ENCODE measurements at regions not wholly inside any gene's neighbourhood (a gene's known extent, or its start where the extent isn't known, plus 50 kb on each side); places are given as distances from the start of the nearest gene placed in this dataset.

- Histone ChIP-seq H3K9me3 (no peaks in the 10 kb centered on the region), H3K27me3 (replicated peaks in 1 of 2; ENCODE audit: control insufficient read depth in 2 of 2, extremely low read depth in 1 of 2, insufficient read depth in 2 of 2, low read length in 1 of 2) (no peaks in the 10 kb centered on the region), H3K36me3 (ENCODE audit: control insufficient read depth in 2 of 2, extremely low read depth in 1 of 2, insufficient read depth in 1 of 2, low read length in 1 of 2) (no peaks in the 10 kb centered on the region), H3K4me1 (ENCODE audit: control insufficient read depth in 1 of 2, extremely low read depth in 1 of 2, insufficient read depth in 2 of 2, low read length in 2 of 2) (peaks cover 0 to 8% of the 10 kb centered on the region in 2 experiments), H3K4me3 (ENCODE audit: control insufficient read depth in 1 of 2, extremely low read depth in 1 of 2, low read length in 1 of 2) (no peak overlapping the region), H3K27ac (ENCODE audit: low read length) (no peak overlapping the region)
- ATAC-seq (replicated peaks in 1 of 4) (peak in 2 of 4 experiments; percentile 29 to 45), DNase-seq (no peak)
- peaks cover 28 to 36% (median 32%) of the 10 kb centered on the region in 3 donors for H3K4me1 Mint-ChIP-seq
- H3K36me3 Mint-ChIP-seq, result no peaks in the 10 kb centered on the region
- no peaks in the 10 kb centered on the region for H3K9me3 Mint-ChIP-seq
- POLR2A ChIA-PET, result no interaction called here
- H3K4me3 Mint-ChIP-seq, result no peak overlapping the region
- 82% methylated on average over 1 of the region's 8 CpGs for WGBS (ENCODE audit: insufficient coverage)
- CTCF ChIA-PET, result no interaction called here
- H3K27ac Mint-ChIP-seq, result no peak overlapping the region
- H3K27me3 Mint-ChIP-seq, result no peaks in the 10 kb centered on the region
These were observed 110.6 kb upstream of the ATP1A1 start for GRCh38 chr1:116262207-116262994.

- no peaks in the 10 kb centered on the region for H3K36me3 ChIP-seq (ENCODE audit: control insufficient read depth in 2 of 2, extremely low read depth in 1 of 2, insufficient read depth in 1 of 2, low read length in 1 of 2)
- no peaks in the 10 kb centered on the region for H3K9me3 ChIP-seq
- no peak overlapping the region for H3K4me3 Mint-ChIP-seq
- no peak overlapping the region for H3K4me3 ChIP-seq (ENCODE audit: control insufficient read depth in 1 of 2, extremely low read depth in 1 of 2, low read length in 1 of 2)
- ChIA-PET POLR2A (no interaction called here), CTCF (no interaction called here)
- H3K9me3 Mint-ChIP-seq, result no peaks in the 10 kb centered on the region
- no peak for DNase-seq
- H3K27ac Mint-ChIP-seq, result no peak overlapping the region
- H3K4me1 ChIP-seq (ENCODE audit: control insufficient read depth in 1 of 2, extremely low read depth in 1 of 2, insufficient read depth in 2 of 2, low read length in 2 of 2), result peaks cover 0 to 10% of the 10 kb centered on the region in 2 experiments
- peaks cover 34 to 42% (median 38%) of the 10 kb centered on the region in 3 donors for H3K4me1 Mint-ChIP-seq
- H3K27me3 ChIP-seq (replicated peaks in 1 of 2; ENCODE audit: control insufficient read depth in 2 of 2, extremely low read depth in 1 of 2, insufficient read depth in 2 of 2, low read length in 1 of 2), result no peaks in the 10 kb centered on the region
- H3K27ac ChIP-seq (ENCODE audit: low read length), result no peak overlapping the region
- H3K36me3 Mint-ChIP-seq, result no peaks in the 10 kb centered on the region
- 100% methylated on average over 1 of the region's 1 CpG for WGBS (ENCODE audit: insufficient coverage)
- no peaks in the 10 kb centered on the region for H3K27me3 Mint-ChIP-seq
- ATAC-seq (replicated peaks in 1 of 4), result no peak
These were observed 110.1 kb upstream of the ATP1A1 start for GRCh38 chr1:116262995-116263385.

- no peaks in the 10 kb centered on the region for H3K27me3 Mint-ChIP-seq
- H3K4me1 ChIP-seq (ENCODE audit: control insufficient read depth in 1 of 2, extremely low read depth in 1 of 2, insufficient read depth in 2 of 2, low read length in 2 of 2), result peaks cover 0 to 13% of the 10 kb centered on the region in 2 experiments
- peaks cover 28 to 37% (median 30%) of the 10 kb centered on the region in 3 donors for H3K4me1 Mint-ChIP-seq
- H3K27ac ChIP-seq (ENCODE audit: low read length), result no peak overlapping the region
- H3K4me3 ChIP-seq (ENCODE audit: control insufficient read depth in 1 of 2, extremely low read depth in 1 of 2, low read length in 1 of 2), result no peak overlapping the region
- H3K27me3 ChIP-seq (replicated peaks in 1 of 2; ENCODE audit: control insufficient read depth in 2 of 2, extremely low read depth in 1 of 2, insufficient read depth in 2 of 2, low read length in 1 of 2), result no peaks in the 10 kb centered on the region
- no peak overlapping the region for H3K4me3 Mint-ChIP-seq
- H3K9me3 Mint-ChIP-seq, result no peaks in the 10 kb centered on the region
- no peak for ATAC-seq (replicated peaks in 1 of 4)
- no peaks in the 10 kb centered on the region for H3K9me3 ChIP-seq
- 93% methylated on average over 5 of the region's 6 CpGs for WGBS (ENCODE audit: insufficient coverage)
- H3K36me3 ChIP-seq (ENCODE audit: control insufficient read depth in 2 of 2, extremely low read depth in 1 of 2, insufficient read depth in 1 of 2, low read length in 1 of 2), result no peaks in the 10 kb centered on the region
- no peaks in the 10 kb centered on the region for H3K36me3 Mint-ChIP-seq
- H3K27ac Mint-ChIP-seq, result peak overlapping the region in 1 of 2 donors; percentile 35
- DNase-seq, result no peak
- CTCF ChIA-PET, result no interaction called here
- POLR2A ChIA-PET, result no interaction called here
These were observed 106.8 kb upstream of the ATP1A1 start for GRCh38 chr1:116265931-116266863.

GRCh38 chr1:116266864-116267212, 106.2 kb upstream of the ATP1A1 start:
- H3K4me3 ChIP-seq (ENCODE audit: control insufficient read depth in 1 of 2, extremely low read depth in 1 of 2, low read length in 1 of 2), result no peak overlapping the region
- Mint-ChIP-seq H3K36me3 (no peaks in the 10 kb centered on the region), H3K27me3 (no peaks in the 10 kb centered on the region), H3K9me3 (no peaks in the 10 kb centered on the region), H3K27ac (no peak overlapping the region), H3K4me3 (no peak overlapping the region), H3K4me1 (peaks cover 25 to 33% (median 27%) of the 10 kb centered on the region in 3 donors)
- peaks cover 0 to 13% of the 10 kb centered on the region in 2 experiments for H3K4me1 ChIP-seq (ENCODE audit: control insufficient read depth in 1 of 2, extremely low read depth in 1 of 2, insufficient read depth in 2 of 2, low read length in 2 of 2)
- H3K9me3 ChIP-seq, result no peaks in the 10 kb centered on the region
- ATAC-seq (replicated peaks in 1 of 4) (no peak), DNase-seq (no peak)
- ChIA-PET POLR2A (no interaction called here), CTCF (no interaction called here)
- 91% methylated on average over 4 of the region's 4 CpGs for WGBS (ENCODE audit: insufficient coverage)
- H3K27me3 ChIP-seq (replicated peaks in 1 of 2; ENCODE audit: control insufficient read depth in 2 of 2, extremely low read depth in 1 of 2, insufficient read depth in 2 of 2, low read length in 1 of 2), result no peaks in the 10 kb centered on the region
- no peaks in the 10 kb centered on the region for H3K36me3 ChIP-seq (ENCODE audit: control insufficient read depth in 2 of 2, extremely low read depth in 1 of 2, insufficient read depth in 1 of 2, low read length in 1 of 2)
- no peak overlapping the region for H3K27ac ChIP-seq (ENCODE audit: low read length)

- Mint-ChIP-seq H3K4me3 (no peak overlapping the region), H3K4me1 (peaks cover 15 to 30% (median 18%) of the 10 kb centered on the region in 3 donors), H3K36me3 (no peaks in the 10 kb centered on the region), H3K9me3 (no peaks in the 10 kb centered on the region), H3K27me3 (no peaks in the 10 kb centered on the region), H3K27ac (peak overlapping the region; percentile 4 to 7)
- CTCF ChIA-PET, result no interaction called here
- Histone ChIP-seq H3K27me3 (replicated peaks in 1 of 2; ENCODE audit: control insufficient read depth in 2 of 2, extremely low read depth in 1 of 2, insufficient read depth in 2 of 2, low read length in 1 of 2) (no peaks in the 10 kb centered on the region), H3K9me3 (no peaks in the 10 kb centered on the region), H3K36me3 (ENCODE audit: control insufficient read depth in 2 of 2, extremely low read depth in 1 of 2, insufficient read depth in 1 of 2, low read length in 1 of 2) (no peaks in the 10 kb centered on the region), H3K4me1 (ENCODE audit: control insufficient read depth in 1 of 2, extremely low read depth in 1 of 2, insufficient read depth in 2 of 2, low read length in 2 of 2) (peaks cover 0 to 5% of the 10 kb centered on the region in 2 experiments), H3K27ac (ENCODE audit: low read length) (no peak overlapping the region), H3K4me3 (ENCODE audit: control insufficient read depth in 1 of 2, extremely low read depth in 1 of 2, low read length in 1 of 2) (no peak overlapping the region)
- WGBS (ENCODE audit: insufficient coverage), result 29% methylated on average over 1 of the region's 2 CpGs
- DNase-seq, result peak in 3 of 35 experiments; percentile 4 to 18 (median 4)
- POLR2A ChIA-PET, result no interaction called here
- ATAC-seq (replicated peaks in 1 of 4), result no peak
These were observed 104.8 kb upstream of the ATP1A1 start for GRCh38 chr1:116268211-116268610.

- no peak for DNase-seq
- H3K36me3 Mint-ChIP-seq, result no peaks in the 10 kb centered on the region
- no peaks in the 10 kb centered on the region for H3K36me3 ChIP-seq (ENCODE audit: control insufficient read depth in 2 of 2, extremely low read depth in 1 of 2, insufficient read depth in 1 of 2, low read length in 1 of 2)
- no CpG with 5 or more reads among the region's 2 CpGs for WGBS (ENCODE audit: insufficient coverage)
- H3K27ac Mint-ChIP-seq, result no peak overlapping the region
- no peaks in the 10 kb centered on the region for H3K9me3 ChIP-seq
- no peak overlapping the region for H3K4me3 Mint-ChIP-seq
- H3K4me1 ChIP-seq (ENCODE audit: control insufficient read depth in 1 of 2, extremely low read depth in 1 of 2, insufficient read depth in 2 of 2, low read length in 2 of 2), result peaks cover 0 to 5% of the 10 kb centered on the region in 2 experiments
- H3K9me3 Mint-ChIP-seq, result no peaks in the 10 kb centered on the region
- no peak overlapping the region for H3K27ac ChIP-seq (ENCODE audit: low read length)
- no peaks in the 10 kb centered on the region for H3K27me3 Mint-ChIP-seq
- H3K4me3 ChIP-seq (ENCODE audit: control insufficient read depth in 1 of 2, extremely low read depth in 1 of 2, low read length in 1 of 2), result no peak overlapping the region
- CTCF ChIA-PET, result no interaction called here
- H3K27me3 ChIP-seq (replicated peaks in 1 of 2; ENCODE audit: control insufficient read depth in 2 of 2, extremely low read depth in 1 of 2, insufficient read depth in 2 of 2, low read length in 1 of 2), result no peaks in the 10 kb centered on the region
- POLR2A ChIA-PET, result no interaction called here
- no peak for ATAC-seq (replicated peaks in 1 of 4)
- peaks cover 12 to 44% (median 18%) of the 10 kb centered on the region in 3 donors for H3K4me1 Mint-ChIP-seq
These were observed 102.6 kb upstream of the ATP1A1 start for GRCh38 chr1:116270316-116271057.
